Panc1 (cell line): ENCODE measurements at regions not wholly inside any gene's neighbourhood (a gene's known extent, or its start where the extent isn't known, plus 50 kb on each side); places are given as distances from the start of the nearest gene placed in this dataset.

Source experiments
- ATAC-seq: fragments of 200-7000 bp; cut with Tn5 transposase; 2 replicates; pipeline ENCODE4 v1.9.1; 2020; ENCODE audit warnings: mild to moderate bottlenecking, moderate library complexity
- BruUV-seq: library from RNA; stranded (reverse); fragments of 400-500 nt; replicated peaks from 2 replicates; lab custom pipeline; 2021; lab: Mats Ljungman, UMichigan
- CTCF ChIA-PET: fragments of 300-600 bp; sonication (Branson Sonifier 250); formaldehyde crosslinking; loops from one replicate; lab custom pipeline; 2022; ENCODE audit warnings: antibody characterized with exemption; lab: Charles Lee
- POLR2A ChIA-PET: fragments of 300-600 bp; sonication (Branson Sonifier 250); formaldehyde crosslinking; loops from one replicate; lab custom pipeline; 2022; ENCODE audit warnings: antibody characterized with exemption; lab: Charles Lee
- DNase-seq: peaks from one replicate; pipeline ENCODE4 v3.0.0-alpha.2; 2010; ENCODE audit warnings: low read depth, low spot score
- H3K27ac ChIP-seq: 2 replicates; pipeline ENCODE4 v1.5.1; 2011; ENCODE audit warnings: mild to moderate bottlenecking, low read length, inconsistent platforms
- H3K27me3 ChIP-seq: fragments of 200-500 bp; sonication (Bioruptor generic); 2 replicates; pipeline ENCODE4 v1.6.0; 2014; ENCODE audit warnings: low read length, inconsistent platforms; ENCODE audit not compliant: control insufficient read depth, insufficient read depth
- H3K36me3 ChIP-seq: fragments of 200-500 bp; sonication (Bioruptor generic); 2 replicates; pipeline ENCODE4 v1.5.1; 2014; ENCODE audit warnings: inconsistent platforms, mild to moderate bottlenecking, low read length, moderate library complexity; ENCODE audit not compliant: control insufficient read depth, insufficient read depth
- H3K4me1 ChIP-seq: 2 replicates; pipeline ENCODE4 v1.5.1; 2011; ENCODE audit warnings: inconsistent platforms, mild to moderate bottlenecking, low read length, moderate library complexity; ENCODE audit not compliant: control insufficient read depth, insufficient read depth
- H3K4me3 ChIP-seq, 2 experiments: 2 replicates each; pipeline ENCODE4 v1.5.1; 2011 to 2012; ENCODE audit warnings: low read depth in 2 of 2, low read length in 2 of 2, mild to moderate bottlenecking in 2 of 2, inconsistent platforms in 1 of 2, moderate library complexity in 1 of 2
- H3K9me3 ChIP-seq: fragments of 200-500 bp; sonication (Bioruptor generic); 2 replicates; pipeline ENCODE4 v1.5.1; 2014; ENCODE audit warnings: low read depth, mild to moderate bottlenecking, inconsistent platforms, low read length, moderate library complexity; ENCODE audit not compliant: control insufficient read depth, insufficient read depth
- CTCF ChIP-seq: fragments of 450-650 bp; IDR thresholded peaks from 2 replicates; pipeline ENCODE4 v1.5.1; 2017; ENCODE audit warnings: mild to moderate bottlenecking
- POLR2AphosphoS5 ChIP-seq: IDR thresholded peaks from 2 replicates; pipeline ENCODE4 v1.6.1; 2012; ENCODE audit warnings: mild to moderate bottlenecking, low read depth, low read length, moderate library complexity
- REST ChIP-seq, 2 experiments: IDR thresholded peaks; 2 replicates each; pipeline ENCODE4 v1.6.1; 2011 to 2012; ENCODE audit warnings: low read depth in 2 of 2, control low read depth in 1 of 2, low read length in 1 of 2, mild to moderate bottlenecking in 1 of 2, moderate library complexity in 1 of 2; ENCODE audit not compliant: insufficient read depth in 1 of 2
- SIN3A ChIP-seq: IDR thresholded peaks from 2 replicates; pipeline ENCODE4 v1.6.1; 2012; ENCODE audit warnings: low read depth, mild to moderate bottlenecking, low read length, moderate library complexity, borderline replicate concordance; ENCODE audit not compliant: insufficient read depth
- TCF7L2 ChIP-seq: IDR thresholded peaks from 2 replicates; pipeline ENCODE4 v1.6.1; 2011; ENCODE audit warnings: mild to moderate bottlenecking, low read depth, low read length, inconsistent platforms
- in situ Hi-C: cut with HindIII; loops from 2 replicates; pipeline ENCODE4 v1.10.0; 2016; ENCODE audit warnings: low sequenced_read_pairs, low pct_unique_long_range_greater_than_20kb
- intact Hi-C: fragments of 100-400 bp; cut with micrococcal nuclease; formaldehyde crosslinking; loops from one replicate; pipeline ENCODE4 v1.10.0; 2022; ENCODE audit not compliant: unreplicated experiment

GRCh38 chr3:128555098-128555825 lies 62.3 kb upstream of the GATA2 start:
- no TSS peak for BruUV-seq
- Histone ChIP-seq H3K27ac (no peak overlapping the region), H3K27me3 (no peaks in the 10 kb centered on the region), H3K4me3 (no peak overlapping the region), H3K36me3 (no peaks in the 10 kb centered on the region), H3K4me1 (0 out of 2 replicates have a peak, but pooled peaks cover 3% of the 10 kb centered on the region), H3K9me3 (no peaks in the 10 kb centered on the region)
- no peak for TF ChIP-seq REST (IDR thresholded peaks at IDR 0.05; ENCODE audit: insufficient read depth in 1 of 2, low read depth in 2 of 2, low read length in 1 of 2)
- no peak for TF ChIP-seq CTCF
- TF ChIP-seq TCF7L2 = no peak
- no peak for TF ChIP-seq SIN3A
- no peak for TF ChIP-seq POLR2AphosphoS5
- intact Hi-C loops (no loop called here), in situ Hi-C loops (no loop called here)
- no peak for DNase-seq
- CTCF ChIA-PET = no interaction called here
- POLR2A ChIA-PET = no interaction called here
- no peak for ATAC-seq

GRCh38 chr3:128554465-128555097 lies 61.6 kb upstream of the GATA2 start:
- DNase-seq = no peak
- no peak for TF ChIP-seq POLR2AphosphoS5
- no peak for TF ChIP-seq TCF7L2
- no peak for TF ChIP-seq SIN3A
- TF ChIP-seq REST (IDR thresholded peaks at IDR 0.05; ENCODE audit: insufficient read depth in 1 of 2, low read depth in 2 of 2, low read length in 1 of 2) = no peak
- TF ChIP-seq CTCF = no peak
- no peak overlapping the region for H3K4me3 ChIP-seq
- no peaks in the 10 kb centered on the region for H3K36me3 ChIP-seq
- no TSS peak for BruUV-seq
- intact Hi-C loops (no loop called here), in situ Hi-C loops (no loop called here)
- no peak for ATAC-seq
- H3K27ac ChIP-seq = no peak overlapping the region
- CTCF ChIA-PET = no interaction called here
- no peaks in the 10 kb centered on the region for H3K27me3 ChIP-seq
- H3K4me1 ChIP-seq = 0 out of 2 replicates have a peak, but pooled peaks cover 3% of the 10 kb centered on the region
- POLR2A ChIA-PET = no interaction called here
- no peaks in the 10 kb centered on the region for H3K9me3 ChIP-seq
